ENCODE measurements at regions not wholly inside any gene's neighbourhood (a gene's known extent, or its start where the extent isn't known, plus 50 kb on each side); places are given as distances from the start of the nearest gene placed in this dataset.
"Not testable (repeated sequence)": the region's sequence is repeated elsewhere in the genome, so short reads cannot be mapped to it uniquely, and the experiment has no call there.

DNA sequence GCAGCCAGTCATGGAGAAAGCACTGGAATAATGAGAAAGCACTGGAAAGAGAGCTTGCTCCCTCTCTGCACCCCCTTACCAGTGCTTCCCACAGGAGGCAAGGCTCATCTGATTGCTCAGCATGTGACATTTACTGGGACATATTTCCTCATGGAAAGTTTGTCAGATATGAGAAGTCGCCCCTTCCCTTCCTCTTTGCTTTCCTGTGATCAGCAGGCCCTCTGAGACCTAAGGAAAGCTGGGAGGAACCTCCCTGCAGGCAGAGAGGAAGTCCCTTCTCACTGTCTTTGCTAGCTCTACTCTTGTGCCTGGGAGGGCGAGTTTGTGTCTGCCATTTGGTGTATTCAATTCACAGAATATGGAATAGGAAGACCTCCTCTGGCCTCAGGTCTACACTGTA lies 283.8 kb downstream of the ALDH8A1 start:
- Mint-ChIP-seq H3K36me3 (ENCODE audit: low read depth) (no peaks in the 10 kb centered on the region), H3K27me3 (ENCODE audit: low read depth) (peaks cover 5% of the 10 kb centered on the region), H3K27ac (peak overlapping the region in 1 of 3 experiments; percentile 70), H3K9me3 (no peaks in the 10 kb centered on the region), H3K4me1 (peaks cover 4% of the 10 kb centered on the region), H3K4me3 (no peak overlapping the region)
- TF ChIP-seq, protein P1, sequence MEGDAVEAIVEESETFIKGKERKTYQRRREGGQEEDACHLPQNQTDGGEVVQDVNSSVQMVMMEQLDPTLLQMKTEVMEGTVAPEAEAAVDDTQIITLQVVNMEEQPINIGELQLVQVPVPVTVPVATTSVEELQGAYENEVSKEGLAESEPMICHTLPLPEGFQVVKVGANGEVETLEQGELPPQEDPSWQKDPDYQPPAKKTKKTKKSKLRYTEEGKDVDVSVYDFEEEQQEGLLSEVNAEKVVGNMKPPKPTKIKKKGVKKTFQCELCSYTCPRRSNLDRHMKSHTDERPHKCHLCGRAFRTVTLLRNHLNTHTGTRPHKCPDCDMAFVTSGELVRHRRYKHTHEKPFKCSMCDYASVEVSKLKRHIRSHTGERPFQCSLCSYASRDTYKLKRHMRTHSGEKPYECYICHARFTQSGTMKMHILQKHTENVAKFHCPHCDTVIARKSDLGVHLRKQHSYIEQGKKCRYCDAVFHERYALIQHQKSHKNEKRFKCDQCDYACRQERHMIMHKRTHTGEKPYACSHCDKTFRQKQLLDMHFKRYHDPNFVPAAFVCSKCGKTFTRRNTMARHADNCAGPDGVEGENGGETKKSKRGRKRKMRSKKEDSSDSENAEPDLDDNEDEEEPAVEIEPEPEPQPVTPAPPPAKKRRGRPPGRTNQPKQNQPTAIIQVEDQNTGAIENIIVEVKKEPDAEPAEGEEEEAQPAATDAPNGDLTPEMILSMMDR (IDR thresholded peaks at IDR 0.05; ENCODE audit: unreplicated experiment in 3 of 3), result no peak

DNA sequence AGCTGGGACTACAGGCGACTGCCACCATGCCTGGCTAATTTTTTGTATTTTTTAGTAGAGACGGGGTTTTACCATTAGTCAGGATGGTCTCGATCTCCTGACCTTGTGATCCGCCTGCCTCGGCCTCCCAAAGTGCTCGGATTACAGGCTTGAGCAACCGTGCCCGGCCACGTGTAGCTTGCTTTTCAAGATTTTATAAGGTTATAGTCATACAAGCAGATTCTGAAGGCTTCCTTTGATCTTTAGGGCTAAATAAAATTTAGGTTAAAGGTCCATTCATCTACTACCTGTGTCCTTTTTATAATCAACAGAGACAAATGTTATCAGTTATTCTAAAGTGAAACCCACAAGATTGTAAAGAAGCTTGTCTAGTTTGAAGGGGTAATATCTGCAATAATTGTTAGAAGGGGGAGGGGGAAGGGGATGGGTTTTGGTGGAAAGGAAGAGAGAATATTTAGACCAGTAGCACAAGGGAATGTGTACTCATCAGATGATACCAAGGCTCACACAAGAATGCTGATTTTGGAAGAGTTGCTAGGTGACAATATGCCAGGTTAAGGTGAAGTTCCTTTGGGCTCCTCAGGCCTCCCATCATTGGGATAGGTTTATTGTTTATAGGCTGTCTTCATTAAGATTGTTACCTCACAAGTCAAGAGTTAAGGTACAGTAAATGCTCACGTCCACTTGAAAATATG lies 284.7 kb downstream of the ALDH8A1 start:
- peaks cover 4% of the 10 kb centered on the region for H3K4me1 Mint-ChIP-seq
- no peak overlapping the region for H3K4me3 Mint-ChIP-seq
- peaks cover 5% of the 10 kb centered on the region for H3K27me3 Mint-ChIP-seq (ENCODE audit: low read depth)

DNA sequence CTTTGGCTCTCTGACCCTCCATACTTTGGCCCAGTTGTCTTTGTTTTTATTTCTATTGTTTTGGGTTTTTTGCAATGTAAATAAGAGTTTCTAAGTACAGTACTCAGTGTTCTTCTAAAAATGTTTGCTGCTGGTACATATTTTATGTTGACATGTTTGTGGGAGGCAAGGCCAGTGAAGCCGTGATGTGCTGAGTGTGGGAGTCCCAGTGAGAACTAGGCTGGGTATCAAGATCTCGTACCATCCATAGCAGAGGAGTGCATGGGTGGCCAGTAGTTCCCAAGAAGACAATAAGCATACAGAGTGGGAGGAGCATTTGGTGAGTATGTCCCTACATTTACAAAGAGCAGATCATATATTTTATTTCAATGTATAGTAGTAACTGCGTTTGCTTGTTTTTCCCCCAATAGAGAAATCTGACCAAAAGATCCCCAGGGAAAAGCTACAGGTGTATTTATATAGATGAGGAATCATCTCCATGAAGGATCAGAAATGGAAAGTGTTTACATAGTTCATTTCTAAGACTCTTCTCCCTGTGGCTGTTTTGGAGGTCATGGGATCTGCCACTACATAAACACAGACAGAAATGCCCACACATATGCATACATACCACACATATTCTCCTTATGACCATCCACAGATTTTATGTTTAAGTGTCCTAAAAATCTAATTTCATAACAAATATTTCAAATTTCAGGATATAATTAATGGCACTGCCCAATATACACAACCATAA lies 285.9 kb downstream of the ALDH8A1 start:
- peaks cover 4% of the 10 kb centered on the region for H3K4me1 Mint-ChIP-seq
- no peaks in the 10 kb centered on the region for H3K36me3 Mint-ChIP-seq (ENCODE audit: low read depth)
- TF ChIP-seq, protein P1 (IDR thresholded peaks at IDR 0.05; ENCODE audit: unreplicated experiment in 3 of 3), result no peak
- peak overlapping the region in 2 of 3 experiments; percentile 60 to 92 for H3K27ac Mint-ChIP-seq
- peaks cover 5% of the 10 kb centered on the region for H3K27me3 Mint-ChIP-seq (ENCODE audit: low read depth)
- peak overlapping the region in 1 of 3 experiments; percentile 6 for H3K4me3 Mint-ChIP-seq
- no peaks in the 10 kb centered on the region for H3K9me3 Mint-ChIP-seq

More for the DNA sequence above, 284.7 kb downstream of the ALDH8A1 start:
- Mint-ChIP-seq H3K27ac (peak overlapping the region in 1 of 3 experiments; percentile 92), H3K36me3 (ENCODE audit: low read depth) (no peaks in the 10 kb centered on the region), H3K9me3 (no peaks in the 10 kb centered on the region)
- TF ChIP-seq, protein P1 (IDR thresholded peaks at IDR 0.05; ENCODE audit: unreplicated experiment in 3 of 3), result no peak

DNA sequence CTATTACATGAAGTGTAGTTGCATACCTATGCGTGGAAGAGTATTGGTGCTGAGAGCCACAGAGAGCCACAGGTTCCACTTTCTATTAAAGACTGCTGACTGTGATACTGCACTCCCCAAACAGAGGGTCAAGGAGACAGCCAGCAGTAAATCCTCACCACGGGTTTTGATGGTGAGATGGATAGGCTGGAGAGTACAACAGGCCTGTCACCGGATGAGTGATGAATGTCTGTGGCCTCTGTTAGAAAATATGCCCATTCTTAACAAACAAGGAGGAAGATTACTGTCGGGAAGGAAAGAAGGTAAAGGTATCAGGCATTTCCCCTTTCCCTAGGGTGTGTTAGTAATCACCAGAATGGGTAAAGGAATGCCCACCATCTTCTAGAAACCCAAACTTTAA lies 286.5 kb downstream of the ALDH8A1 start:
- TF ChIP-seq, protein P1 (IDR thresholded peaks at IDR 0.05; ENCODE audit: unreplicated experiment in 3 of 3), result no peak
- Mint-ChIP-seq H3K4me1 (peaks cover 4% of the 10 kb centered on the region), H3K27me3 (ENCODE audit: low read depth) (peaks cover 5% of the 10 kb centered on the region)

DNA sequence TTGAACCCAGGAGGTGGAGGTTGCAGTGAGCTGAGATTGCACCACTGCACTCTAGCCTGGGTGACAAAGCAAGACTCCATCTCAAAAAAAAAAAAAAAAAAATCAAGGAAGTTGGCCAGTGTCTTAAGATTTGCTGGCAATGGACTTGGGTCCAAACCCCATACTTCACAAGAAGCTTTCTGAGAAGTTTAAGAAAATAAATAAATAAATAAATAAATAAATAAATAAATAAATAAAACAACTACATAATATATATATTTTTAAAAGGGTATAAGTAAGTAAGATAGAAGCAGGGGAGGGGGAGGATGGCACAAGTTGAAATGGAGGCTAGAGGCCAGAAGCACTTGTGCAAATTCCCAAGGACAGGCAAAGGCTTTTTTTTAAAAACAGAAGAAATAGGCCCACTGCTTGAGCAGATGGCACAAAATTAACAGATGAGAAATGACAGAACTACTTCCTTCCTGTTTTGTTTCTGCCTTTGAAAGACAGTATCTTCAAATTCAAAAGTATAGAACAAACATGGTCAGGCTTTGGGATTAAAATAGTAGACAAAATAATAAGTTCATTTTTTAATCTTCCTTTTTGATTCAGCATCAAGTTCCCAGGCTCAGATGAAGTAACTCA lies 287.7 kb downstream of the ALDH8A1 start:
- TF ChIP-seq, protein P1 (IDR thresholded peaks at IDR 0.05; ENCODE audit: unreplicated experiment in 3 of 3), result no peak
- Mint-ChIP-seq H3K9me3 (no peaks in the 10 kb centered on the region), H3K4me1 (peaks cover 4% of the 10 kb centered on the region), H3K27ac (peak overlapping the region in 1 of 3 experiments; percentile 92), H3K27me3 (ENCODE audit: low read depth) (peaks cover 5% of the 10 kb centered on the region), H3K36me3 (ENCODE audit: low read depth) (no peaks in the 10 kb centered on the region), H3K4me3 (no peak overlapping the region)

More for the DNA sequence above, 286.5 kb downstream of the ALDH8A1 start:
- Mint-ChIP-seq H3K27ac (peak overlapping the region in 2 of 3 experiments; percentile 60 to 92), H3K9me3 (no peaks in the 10 kb centered on the region), H3K4me3 (no peak overlapping the region), H3K36me3 (ENCODE audit: low read depth) (no peaks in the 10 kb centered on the region)

DNA sequence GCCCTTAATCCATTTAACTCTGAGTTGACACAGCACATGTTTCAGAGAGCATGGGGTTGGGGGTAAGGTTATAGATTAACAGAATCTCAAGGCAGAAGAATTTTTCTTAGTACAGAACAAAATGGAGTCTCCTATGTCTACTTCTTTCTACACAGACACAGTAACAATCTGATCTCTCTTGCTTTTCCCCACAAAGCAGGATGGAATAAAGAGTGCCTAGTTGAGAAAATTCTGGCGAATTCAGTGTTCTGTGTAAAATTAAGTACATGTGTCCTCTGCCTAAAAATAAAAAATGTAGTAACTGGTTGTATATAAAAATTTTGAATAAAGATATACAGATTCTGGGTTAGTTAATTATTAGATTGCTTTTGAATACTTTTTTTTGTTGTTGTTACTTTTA lies 290.0 kb downstream of the ALDH8A1 start:
- not testable (repeated sequence) for H3K9me3 Mint-ChIP-seq; H3K4me1 Mint-ChIP-seq; H3K27me3 Mint-ChIP-seq (ENCODE audit: low read depth); H3K27ac Mint-ChIP-seq; H3K4me3 Mint-ChIP-seq; H3K36me3 Mint-ChIP-seq (ENCODE audit: low read depth)
